Progenitor cell of endocrine pancreas (in vitro differentiated cells): ENCODE measurements at regions not wholly inside any gene's neighbourhood (a gene's known extent, or its start where the extent isn't known, plus 50 kb on each side); places are given as distances from the start of the nearest gene placed in this dataset.

Experiments
- DNase-seq: peaks from one replicate; pipeline ENCODE4 v3.0.0; 2021; ENCODE audit warnings: low spot score; ENCODE audit not compliant: unreplicated experiment
- H3K27ac Mint-ChIP-seq: 2 replicates; pipeline ENCODE4 v1.8.0; 2021; ENCODE audit warnings: mild to moderate bottlenecking, moderate library complexity, mixed read lengths
- H3K27me3 Mint-ChIP-seq: 2 replicates; pipeline ENCODE4 v1.8.0; 2021; ENCODE audit warnings: mixed read lengths
- H3K36me3 Mint-ChIP-seq: 2 replicates; pipeline ENCODE4 v1.8.0; 2022; ENCODE audit warnings: mixed read lengths; ENCODE audit not compliant: insufficient read depth
- H3K4me1 Mint-ChIP-seq: 2 replicates; pipeline ENCODE4 v1.8.0; 2021; ENCODE audit warnings: low read depth, mixed read lengths
- H3K4me3 Mint-ChIP-seq: 2 replicates; pipeline ENCODE4 v1.8.0; 2021; ENCODE audit warnings: low read depth, mild to moderate bottlenecking, moderate library complexity, mixed read lengths
- H3K9me3 Mint-ChIP-seq: 2 replicates; pipeline ENCODE4 v1.8.0; 2021; ENCODE audit warnings: low read depth, mixed read lengths
- CTCF ChIP-seq: fragments of 200-600 bp; sonication (generic); IDR thresholded peaks from one replicate; pipeline ENCODE4 v1.5.0; 2021; ENCODE audit warnings: antibody characterized with exemption, mild to moderate bottlenecking; ENCODE audit not compliant: unreplicated experiment

GRCh38 chr11:134632347-134633119 is 220.5 kb upstream of the B3GAT1 start:
- Mint-ChIP-seq H3K4me1 (no peaks in the 10 kb centered on the region), H3K9me3 (no peaks in the 10 kb centered on the region), H3K4me3 (no peak overlapping the region), H3K36me3 (no peaks in the 10 kb centered on the region), H3K27ac (no peak overlapping the region), H3K27me3 (peaks cover 8% of the 10 kb centered on the region)
- no peak for TF ChIP-seq CTCF
- no peak for DNase-seq

GRCh38 chr11:134630861-134631260 is 218.8 kb upstream of the B3GAT1 start:
- no peaks in the 10 kb centered on the region for H3K9me3 Mint-ChIP-seq
- TF ChIP-seq CTCF: no peak
- H3K36me3 Mint-ChIP-seq: no peaks in the 10 kb centered on the region
- H3K4me3 Mint-ChIP-seq: no peak overlapping the region
- no peak overlapping the region for H3K27ac Mint-ChIP-seq
- no peaks in the 10 kb centered on the region for H3K4me1 Mint-ChIP-seq
- no peak for DNase-seq
- H3K27me3 Mint-ChIP-seq: no peaks in the 10 kb centered on the region

GRCh38 chr11:134628426-134628825 is 216.4 kb upstream of the B3GAT1 start:
- TF ChIP-seq CTCF: no peak
- H3K9me3 Mint-ChIP-seq: no peaks in the 10 kb centered on the region
- H3K27me3 Mint-ChIP-seq: peaks cover 4% of the 10 kb centered on the region
- no peaks in the 10 kb centered on the region for H3K4me1 Mint-ChIP-seq
- no peak for DNase-seq
- no peak overlapping the region for H3K4me3 Mint-ChIP-seq
- no peak overlapping the region for H3K27ac Mint-ChIP-seq
- H3K36me3 Mint-ChIP-seq: no peaks in the 10 kb centered on the region

GRCh38 chr11:134626032-134626431 is 214.0 kb upstream of the B3GAT1 start:
- no peak for DNase-seq
- TF ChIP-seq CTCF: no peak
- Mint-ChIP-seq H3K27ac (no peak overlapping the region), H3K27me3 (peaks cover 9% of the 10 kb centered on the region), H3K4me1 (no peaks in the 10 kb centered on the region), H3K9me3 (no peaks in the 10 kb centered on the region), H3K4me3 (no peak overlapping the region), H3K36me3 (no peaks in the 10 kb centered on the region)

- no peak for DNase-seq
- H3K27ac Mint-ChIP-seq: no peak overlapping the region
- H3K27me3 Mint-ChIP-seq: peaks cover 10% of the 10 kb centered on the region
- no peaks in the 10 kb centered on the region for H3K4me1 Mint-ChIP-seq
- no peak for TF ChIP-seq CTCF
- no peak overlapping the region for H3K4me3 Mint-ChIP-seq
- H3K36me3 Mint-ChIP-seq: no peaks in the 10 kb centered on the region
- no peaks in the 10 kb centered on the region for H3K9me3 Mint-ChIP-seq
These were observed 213.6 kb upstream of the B3GAT1 start for GRCh38 chr11:134625631-134626030.
